Globus pallidus (tissue), 1 donor: ENCODE measurements at regions not wholly inside any gene's neighbourhood (a gene's known extent, or its start where the extent isn't known, plus 50 kb on each side); places are given as distances from the start of the nearest gene placed in this dataset.
A peak's percentile ranks its signal among the peaks of the same experiment; 100 is the strongest.

Experiments used
- DNase-seq: peaks from one replicate; pipeline ENCODE4 v3.0.0-alpha.2; 2015; ENCODE audit warnings: low spot score

DNA sequence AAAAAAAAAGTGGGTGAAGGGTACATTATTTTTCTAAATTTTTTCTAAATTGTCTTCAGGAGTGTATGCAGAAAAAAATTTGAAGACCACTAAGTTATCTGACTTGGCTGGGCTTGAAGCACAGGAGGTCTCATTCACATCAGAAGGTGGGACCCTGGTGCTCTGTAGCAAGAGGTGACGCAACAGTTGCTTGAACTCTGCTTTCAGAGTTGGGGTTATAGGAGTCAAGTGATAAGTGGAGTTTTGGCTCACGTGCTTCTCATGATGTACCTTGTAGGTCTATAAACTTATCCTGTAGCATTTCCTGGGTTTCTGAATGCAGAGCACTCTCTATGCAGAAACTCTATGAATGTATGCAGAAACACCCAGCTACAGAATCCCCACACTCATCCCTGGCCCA lies 58.5 kb upstream of the FOXC1 start:
- DNase-seq = no peak

DNA sequence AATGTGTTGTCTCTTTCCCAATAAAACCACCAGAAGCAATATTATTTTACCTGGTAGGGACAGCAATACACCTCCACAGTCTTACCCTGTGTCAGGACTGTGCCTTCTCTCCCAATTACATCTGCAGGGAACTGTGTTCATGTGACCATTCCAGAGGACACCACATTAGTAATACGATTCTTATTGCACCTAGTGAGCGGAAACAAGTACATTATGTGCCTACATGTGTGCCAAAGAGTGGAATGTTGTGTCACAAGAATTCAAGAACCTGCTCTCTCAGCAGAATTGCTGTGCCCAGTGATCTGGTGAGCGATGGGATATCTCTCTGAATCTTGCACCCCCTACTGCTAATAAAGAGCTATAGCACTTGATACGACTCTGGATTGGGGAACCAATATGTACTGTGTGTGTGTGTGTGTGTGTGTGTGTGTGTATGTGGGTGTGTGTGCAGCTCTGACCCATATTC lies 57.4 kb upstream of the FOXC1 start:
- DNase-seq = peak; percentile 28

DNA sequence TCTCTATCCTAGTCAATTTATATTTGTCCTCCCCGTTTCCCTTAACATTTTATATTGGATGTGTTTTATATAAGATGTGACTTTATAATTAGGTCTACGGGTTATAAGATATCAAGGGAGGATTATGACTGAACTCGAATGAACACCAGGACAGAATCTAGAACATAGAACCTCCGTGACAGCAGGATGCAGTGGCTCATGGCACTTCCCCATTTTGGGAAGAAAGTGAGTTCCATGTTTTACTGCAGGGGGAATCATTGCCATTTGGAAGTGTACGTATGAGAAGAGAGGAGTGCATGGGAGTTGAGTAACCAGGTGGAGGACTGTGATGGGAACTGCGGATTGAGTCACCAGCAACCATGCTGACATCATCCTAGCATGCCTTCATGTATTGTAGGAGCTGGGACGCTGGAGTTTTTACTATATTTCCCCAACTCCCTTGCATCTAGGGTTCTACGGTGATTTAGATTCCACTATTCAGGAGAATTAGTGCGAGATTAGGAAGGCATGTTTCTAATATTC lies 56.1 kb upstream of the FOXC1 start:
- no peak for DNase-seq

DNA sequence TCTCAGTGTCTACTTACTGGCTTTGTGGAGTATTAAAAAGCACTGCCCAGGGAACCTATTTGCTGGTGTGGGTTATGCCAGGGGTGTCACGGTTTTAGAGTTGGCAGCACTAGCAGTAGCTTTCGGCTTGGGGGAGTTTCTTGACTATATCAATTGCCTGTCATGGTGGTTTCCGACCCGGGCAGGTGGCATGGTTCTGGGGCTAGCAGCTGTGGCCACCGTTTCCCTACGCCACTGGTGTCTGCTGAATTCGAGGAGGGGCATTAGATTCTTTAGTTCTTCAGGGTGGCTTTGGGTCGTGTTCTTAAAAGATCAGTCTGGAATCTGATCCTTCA lies 55.6 kb upstream of the FOXC1 start:
- no peak for DNase-seq

DNA sequence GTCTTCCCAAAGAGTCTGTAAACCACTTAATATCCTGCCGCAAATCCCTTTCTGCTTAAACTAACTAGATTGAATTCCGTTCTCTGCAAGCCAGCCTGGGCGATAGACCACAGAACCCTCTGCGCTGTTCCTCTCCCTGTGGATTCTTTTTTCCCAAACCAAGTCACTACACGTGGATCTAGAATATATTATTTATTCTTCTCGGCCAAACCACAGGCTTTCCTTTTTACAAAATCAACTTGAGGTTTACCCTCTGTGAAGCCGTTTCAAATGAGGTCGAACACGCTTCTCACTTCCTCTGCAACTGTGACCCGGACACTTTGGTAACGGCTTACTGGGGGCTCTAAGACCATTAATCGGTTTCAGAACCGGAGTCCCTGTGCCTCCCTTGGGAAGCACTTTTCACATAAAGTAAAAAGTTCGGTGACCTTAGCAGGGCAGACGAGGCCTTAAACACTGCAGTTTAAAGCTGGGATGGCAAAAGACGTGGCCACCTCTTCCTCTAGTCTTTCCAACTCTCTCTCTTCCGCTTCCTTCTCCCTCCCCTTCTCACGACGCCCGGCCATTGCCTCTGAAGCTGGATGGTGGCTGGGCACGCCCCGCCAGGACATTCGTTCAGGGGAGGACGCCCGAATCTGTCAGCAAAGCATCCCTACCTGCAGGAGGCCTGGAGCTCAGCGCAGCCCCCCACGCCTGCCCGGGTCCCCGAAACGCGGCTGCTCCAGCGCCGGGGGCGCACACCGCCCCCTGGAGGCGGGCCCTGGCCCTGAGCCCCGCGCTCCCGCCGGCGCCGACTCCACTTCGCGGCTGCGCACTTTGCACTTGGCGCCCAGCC lies 55.0 kb upstream of the FOXC1 start:
- peak; percentile 71 for DNase-seq

DNA sequence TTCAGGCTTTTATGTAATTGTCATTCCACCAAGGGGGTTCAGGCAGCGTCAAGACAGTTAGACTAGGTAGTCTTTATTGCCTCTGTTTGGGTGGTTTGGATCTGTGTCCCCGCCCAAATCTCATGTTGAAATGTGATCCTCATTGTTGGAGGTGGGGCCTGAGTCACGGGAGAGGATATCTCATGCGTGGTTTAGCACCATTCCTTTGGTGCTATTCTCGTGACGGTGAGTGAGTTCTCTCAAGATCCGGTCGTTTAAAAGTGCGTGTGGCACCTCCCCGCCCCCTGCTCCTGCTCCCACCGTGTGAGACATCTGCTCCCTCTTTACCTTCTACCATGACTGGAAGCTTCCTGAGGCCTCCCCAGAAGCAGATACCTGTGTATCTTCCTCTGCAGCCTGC lies 51.3 kb upstream of the FOXC1 start:
- DNase-seq = no peak
